GM21825 (cell line): ENCODE measurements at regions not wholly inside any gene's neighbourhood (a gene's known extent, or its start where the extent isn't known, plus 50 kb on each side); places are given as distances from the start of the nearest gene placed in this dataset.
"Not testable (repeated sequence)": the region's sequence is repeated elsewhere in the genome, so short reads cannot be mapped to it uniquely, and the experiment has no call there.

Experiments used
- ATAC-seq: cut with Tn5 transposase; IDR thresholded peaks from one replicate; pipeline ENCODE4 v1.9.1; 2021; ENCODE audit warnings: mild to moderate bottlenecking, moderate library complexity; ENCODE audit not compliant: unreplicated experiment

GRCh38 chr21:35622612-35623011, 437.7 kb downstream of the SETD4 start:
- ATAC-seq: no peak

DNA sequence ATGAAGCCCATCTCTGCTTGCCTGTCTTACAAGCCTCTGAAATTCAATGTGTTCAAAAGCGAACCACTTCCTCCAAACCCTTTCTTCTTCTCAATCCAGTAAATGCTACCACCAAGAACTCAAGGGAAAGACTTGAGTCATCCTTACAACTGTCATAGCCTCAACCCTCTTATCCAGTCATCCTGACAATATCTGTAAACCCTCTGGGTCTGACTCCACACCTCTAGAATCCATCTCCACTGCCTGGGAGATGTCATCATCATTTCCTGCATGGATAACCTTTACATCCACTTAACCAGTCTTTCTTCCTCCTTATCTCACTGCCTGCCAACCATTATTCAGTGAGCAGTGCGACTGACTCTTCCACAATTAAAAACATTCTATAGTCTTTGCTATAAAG, 441.1 kb downstream of the SETD4 start:
- no peak for ATAC-seq

GRCh38 chr21:35617491-35617890, 442.8 kb downstream of the SETD4 start:
- ATAC-seq: no peak

DNA sequence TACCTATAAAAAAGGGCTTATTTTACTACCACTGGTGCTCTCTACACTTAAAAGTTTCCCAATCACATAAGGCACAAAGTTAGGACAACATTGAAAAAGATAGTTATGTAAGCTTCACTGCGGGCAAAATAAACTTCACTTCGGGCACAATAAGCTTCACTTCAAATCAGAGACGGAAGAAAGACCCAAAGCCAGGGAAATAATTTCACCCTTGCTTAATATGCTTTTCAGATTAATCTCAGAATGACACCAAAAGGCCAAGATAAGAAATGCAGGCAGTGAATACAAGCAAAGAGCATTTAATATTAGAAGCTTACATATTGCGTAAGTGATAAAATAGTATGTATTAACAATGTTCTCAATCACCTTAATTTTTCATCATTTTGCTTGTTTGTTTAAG, 444.2 kb downstream of the SETD4 start:
- no peak for ATAC-seq

DNA sequence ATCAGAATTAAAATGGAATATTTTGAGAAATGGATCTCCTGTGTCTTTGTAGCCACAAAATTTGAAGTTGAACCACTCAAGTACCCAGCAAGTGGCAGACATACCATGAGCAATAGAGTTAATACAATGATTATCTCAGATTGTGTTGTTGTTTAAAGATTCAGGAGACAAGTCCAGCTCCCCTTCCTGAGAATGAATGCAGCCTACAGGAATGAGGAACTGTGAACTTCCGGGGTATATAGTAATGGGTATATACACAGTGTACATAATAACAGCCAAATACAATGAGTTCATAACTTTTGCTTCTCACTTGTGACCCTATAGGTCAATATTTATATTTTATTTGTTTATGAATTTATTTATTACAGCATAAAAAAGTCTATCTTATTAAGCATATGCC, 445.0 kb downstream of the SETD4 start:
- ATAC-seq: no peak

GRCh38 chr21:35614396-35614921, 445.9 kb downstream of the SETD4 start:
- ATAC-seq: no peak

DNA sequence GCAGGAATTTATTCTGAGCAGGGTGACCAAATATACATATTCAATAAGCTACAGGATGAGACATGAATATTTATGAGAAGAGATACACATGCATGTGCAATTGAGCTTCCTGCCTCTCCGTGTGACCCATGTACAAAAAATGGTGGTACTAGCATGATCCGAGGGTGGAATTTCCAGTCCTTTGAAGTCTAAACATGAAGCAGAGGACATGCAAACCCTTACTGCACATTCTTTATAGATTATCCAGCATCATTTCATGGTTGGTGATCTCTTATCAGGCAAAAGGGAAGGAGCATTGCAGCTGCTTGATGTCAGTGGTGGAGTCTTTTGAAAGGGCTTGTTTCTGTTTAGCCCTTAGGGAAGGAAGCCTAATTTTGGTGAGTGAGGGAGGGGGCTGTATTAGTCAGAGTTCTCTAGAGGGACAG, 448.6 kb downstream of the SETD4 start:
- no peak for ATAC-seq

- no peak for ATAC-seq
Observed at GRCh38 chr21:35609263-35609662, 451.1 kb downstream of the SETD4 start.

GRCh38 chr21:35607406-35607805, 452.9 kb downstream of the SETD4 start:
- ATAC-seq: no peak

GRCh38 chr21:35606578-35606977, 453.7 kb downstream of the SETD4 start:
- no peak for ATAC-seq

- no peak for ATAC-seq
Observed at GRCh38 chr21:35606146-35606545, 454.2 kb downstream of the SETD4 start.

DNA sequence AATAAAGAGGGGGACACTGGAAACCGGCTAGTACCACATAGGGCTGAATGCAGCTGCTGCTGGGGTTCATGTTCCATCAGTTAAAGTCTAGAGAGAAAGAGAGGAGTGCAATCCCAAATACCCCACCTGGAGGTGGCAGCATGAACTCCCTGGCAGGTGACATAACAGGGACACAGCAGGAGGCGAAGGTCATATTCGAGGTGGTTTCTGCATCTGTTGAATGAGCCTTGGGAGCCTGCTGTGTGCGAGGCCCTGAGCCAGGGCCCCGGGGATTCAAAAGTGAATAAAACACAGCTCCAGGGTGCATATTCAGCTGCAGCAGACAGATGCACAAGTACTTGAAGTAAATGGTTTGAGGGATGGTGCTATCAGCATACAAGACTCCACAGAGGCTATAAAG, 456.8 kb downstream of the SETD4 start:
- no peak for ATAC-seq

DNA sequence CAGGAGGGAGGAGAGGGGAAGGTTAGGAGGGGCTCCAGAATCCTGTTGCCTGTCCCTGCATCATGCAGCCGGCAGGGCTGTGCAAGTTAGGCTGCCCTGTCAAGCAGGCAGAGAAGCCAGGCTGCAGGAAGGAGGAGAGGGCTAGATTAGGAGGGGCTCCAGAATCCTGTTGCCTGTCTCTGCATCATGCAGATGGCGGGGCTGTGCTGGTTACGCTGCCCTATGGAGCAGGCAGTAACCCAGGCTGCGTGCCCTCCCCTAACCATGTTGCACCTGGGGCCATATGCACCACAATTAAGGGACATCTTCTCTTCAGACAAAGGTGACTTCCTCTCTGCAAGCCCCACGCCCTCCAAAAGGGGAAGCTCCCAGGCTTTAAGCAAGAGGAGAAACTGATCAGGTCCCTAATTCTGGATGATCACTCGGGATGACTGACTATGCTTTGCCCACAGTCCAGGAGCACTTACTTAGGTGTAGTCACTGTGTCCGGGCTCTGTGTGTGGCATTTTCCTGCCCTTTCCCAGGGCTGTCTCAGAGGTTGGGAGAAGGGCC, 457.4 kb downstream of the SETD4 start:
- no peak for ATAC-seq

- ATAC-seq: no peak
Observed at GRCh38 chr21:35601211-35601610, 459.1 kb downstream of the SETD4 start.

GRCh38 chr21:35599164-35599563, 461.2 kb downstream of the SETD4 start:
- no peak for ATAC-seq

- ATAC-seq: no peak
Observed at GRCh38 chr21:35597750-35598339, 462.5 kb downstream of the SETD4 start.

DNA sequence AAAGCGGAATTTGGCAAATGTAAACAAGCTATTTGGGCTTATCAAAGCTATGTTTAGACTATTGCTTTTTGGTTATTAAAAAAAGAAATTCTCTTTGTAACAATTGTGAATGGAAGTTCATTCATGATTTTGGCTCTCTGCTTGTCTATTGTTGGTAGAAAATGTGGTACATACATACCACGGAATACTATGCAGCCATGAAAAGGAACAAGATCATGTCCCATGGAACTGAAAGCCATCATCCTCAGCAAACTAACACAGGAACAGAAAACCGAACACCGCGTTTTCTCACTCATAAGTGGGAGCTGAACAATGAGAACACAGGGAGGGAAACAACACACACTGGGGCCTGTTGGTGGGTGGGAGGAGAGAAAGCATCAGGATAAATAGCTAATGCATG, 465.4 kb downstream of the SETD4 start:
- ATAC-seq: no peak

- ATAC-seq: no peak
Observed at GRCh38 chr21:35593000-35593502, 467.3 kb downstream of the SETD4 start.

GRCh38 chr21:35590284-35590683, 470.0 kb downstream of the SETD4 start:
- ATAC-seq: not testable (repeated sequence)

GRCh38 chr21:35587841-35588380, 472.4 kb downstream of the SETD4 start:
- ATAC-seq: no peak

DNA sequence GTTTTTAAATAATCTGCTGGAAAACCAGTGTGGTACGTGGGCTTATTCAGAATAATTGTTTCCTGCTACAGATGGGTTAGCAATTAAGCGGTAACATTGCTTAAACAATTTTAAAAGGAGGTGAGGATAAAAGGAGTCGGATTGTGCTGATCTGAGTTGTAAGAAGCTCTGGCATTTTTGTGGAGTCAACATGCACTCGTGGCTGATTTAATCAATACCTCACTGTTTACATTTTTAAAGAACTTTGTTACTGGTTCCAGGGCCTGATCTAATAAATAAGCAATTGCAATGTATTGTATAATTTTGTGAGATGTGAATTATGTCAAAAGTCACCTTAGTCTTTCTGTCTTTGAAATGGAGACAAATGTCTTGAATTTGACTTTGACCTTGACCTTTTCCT, 474.0 kb downstream of the SETD4 start:
- ATAC-seq: no peak

GRCh38 chr21:35585878-35586277, 474.4 kb downstream of the SETD4 start:
- ATAC-seq: no peak
